Dermis microvascular lymphatic vessel endothelial cell (primary cell): ENCODE measurements at regions not wholly inside any gene's neighbourhood (a gene's known extent, or its start where the extent isn't known, plus 50 kb on each side); places are given as distances from the start of the nearest gene placed in this dataset.
"Not testable (repeated sequence)": the region's sequence is repeated elsewhere in the genome, so short reads cannot be mapped to it uniquely, and the experiment has no call there.

Experiments
- DNase-seq, 2 donors: peaks; one replicate each; pipeline versions ENCODE4 v3.0.0 to v3.0.0-alpha.2; 2010; ENCODE audit warnings: low read depth in 2 of 2

- no peak for DNase-seq
Observed at GRCh38 chr13:61142506-61142905, 273.1 kb downstream of the PCDH20 start.

- no peak for DNase-seq
Observed at GRCh38 chr13:61138857-61139256, 276.8 kb downstream of the PCDH20 start.

GRCh38 chr13:61136515-61136914, 279.1 kb downstream of the PCDH20 start:
- no peak for DNase-seq

- no peak for DNase-seq
Observed at GRCh38 chr13:61136093-61136492, 279.6 kb downstream of the PCDH20 start.

GRCh38 chr13:61135583-61135982, 280.1 kb downstream of the PCDH20 start:
- DNase-seq = no peak

- DNase-seq = no peak
Observed at GRCh38 chr13:61128850-61129645, 286.6 kb downstream of the PCDH20 start.

- no peak for DNase-seq
Observed at GRCh38 chr13:61123538-61124289, 291.9 kb downstream of the PCDH20 start.

GRCh38 chr13:61113140-61113658, 302.4 kb downstream of the PCDH20 start:
- DNase-seq = no peak

- no peak for DNase-seq
Observed at GRCh38 chr13:61111529-61111928, 304.1 kb downstream of the PCDH20 start.

GRCh38 chr13:61110732-61111131, 304.9 kb downstream of the PCDH20 start:
- no peak for DNase-seq

GRCh38 chr13:61109741-61110140, 305.9 kb downstream of the PCDH20 start:
- DNase-seq = no peak

GRCh38 chr13:61107989-61108388, 307.7 kb downstream of the PCDH20 start:
- DNase-seq = no peak

- no peak for DNase-seq
Observed at GRCh38 chr13:61095885-61096284, 319.8 kb downstream of the PCDH20 start.

- no peak for DNase-seq
Observed at GRCh38 chr13:61094865-61095264, 320.8 kb downstream of the PCDH20 start.

GRCh38 chr13:61089894-61090293, 325.8 kb downstream of the PCDH20 start:
- not testable (repeated sequence) for DNase-seq

GRCh38 chr13:61086087-61086486, 329.6 kb downstream of the PCDH20 start:
- DNase-seq = no peak

GRCh38 chr13:61084988-61085387, 330.7 kb downstream of the PCDH20 start:
- no peak for DNase-seq

GRCh38 chr13:61078976-61079770, 336.5 kb downstream of the PCDH20 start:
- no peak for DNase-seq

GRCh38 chr13:61052175-61052574, 363.5 kb downstream of the PCDH20 start:
- no peak for DNase-seq

- no peak for DNase-seq
Observed at GRCh38 chr13:61045251-61045650, 370.4 kb downstream of the PCDH20 start.

GRCh38 chr13:61040181-61040580, 375.5 kb downstream of the PCDH20 start:
- no peak for DNase-seq

- no peak for DNase-seq
Observed at GRCh38 chr13:61039302-61039701, 376.3 kb downstream of the PCDH20 start.
